HEK293 (cell line): ENCODE measurements at regions not wholly inside any gene's neighbourhood (a gene's known extent, or its start where the extent isn't known, plus 50 kb on each side); places are given as distances from the start of the nearest gene placed in this dataset.

Experiments used
- CTCF ChIA-PET: fragments of 350-600 bp; formaldehyde crosslinking; extraction: SDS; loops from one replicate; lab custom pipeline; 2021; ENCODE audit warnings: antibody characterized with exemption; lab: Yijun Ruan, JAX
- POLR2A ChIA-PET: fragments of 300-600 bp; formaldehyde crosslinking; extraction: SDS; loops from one replicate; lab custom pipeline; 2020; ENCODE audit warnings: antibody characterized with exemption, inconsistent platforms; lab: Yijun Ruan, JAX
- H3K27ac ChIP-seq: fragments of 200-500 bp; sonication (Bioruptor generic); 2 replicates; pipeline ENCODE4 v1.5.1; 2014; ENCODE audit warnings: low read depth, low read length, control low read depth, inconsistent platforms; ENCODE audit errors: extremely low read depth
- H3K36me3 ChIP-seq, 2 experiments: fragments of 200-500 bp in 1 of 2; sonication (Bioruptor generic) in 1 of 2; 1 replicate in 1 of 2; 2 replicates in 1 of 2; pipeline ENCODE4 v1.5.1; 2014 to 2017; ENCODE audit warnings: inconsistent platforms in 2 of 2, low read length in 2 of 2; ENCODE audit not compliant: control insufficient read depth in 2 of 2, insufficient read depth in 1 of 2
- H3K4me1 ChIP-seq: fragments of 200-500 bp; sonication (Bioruptor generic); 2 replicates; pipeline ENCODE4 v1.5.1; 2014; ENCODE audit warnings: mild to moderate bottlenecking, low read length, inconsistent platforms; ENCODE audit not compliant: control insufficient read depth, insufficient read depth
- H3K4me3 ChIP-seq: 2 replicates; pipeline ENCODE4 v1.5.1; 2011; ENCODE audit warnings: low read depth, mild to moderate bottlenecking, control low read depth, low read length, moderate library complexity
- H3K9me3 ChIP-seq: fragments of 200-500 bp; sonication (Bioruptor generic); 2 replicates; pipeline ENCODE4 v1.5.1; 2014; ENCODE audit warnings: low read depth, low read length, inconsistent platforms; ENCODE audit not compliant: control insufficient read depth, insufficient read depth
- BCL11B ChIP-seq: fragments of 450-650 bp; formaldehyde crosslinking; IDR thresholded peaks from 2 replicates; pipeline ENCODE4 v1.5.1; 2016; ENCODE audit warnings: low read depth, missing biosample characterization, missing genetic modification characterization
- REPIN1 ChIP-seq: fragments of 450-650 bp; formaldehyde crosslinking; IDR thresholded peaks from 2 replicates; pipeline ENCODE4 v1.5.1; 2017; ENCODE audit warnings: missing biosample characterization, missing genetic modification characterization, low read depth
- SCRT1 ChIP-seq: fragments of 450-650 bp; formaldehyde crosslinking; IDR thresholded peaks from 2 replicates; pipeline ENCODE4 v1.5.1; 2016; ENCODE audit warnings: missing biosample characterization, missing genetic modification characterization, borderline replicate concordance
- SCRT2 ChIP-seq: fragments of 450-650 bp; formaldehyde crosslinking; IDR thresholded peaks from 2 replicates; pipeline ENCODE4 v1.5.1; 2016; ENCODE audit warnings: missing biosample characterization, missing genetic modification characterization
- TRIM28 ChIP-seq: IDR thresholded peaks from 2 replicates; pipeline ENCODE4 v1.6.1; 2011; ENCODE audit warnings: low read length, control low read depth, borderline replicate concordance
- WT1 ChIP-seq: fragments of 450-650 bp; formaldehyde crosslinking; IDR thresholded peaks from 2 replicates; pipeline ENCODE4 v1.5.1; 2016; ENCODE audit warnings: missing biosample characterization, missing genetic modification characterization
- YY2 ChIP-seq: fragments of 450-650 bp; formaldehyde crosslinking; IDR thresholded peaks from 2 replicates; pipeline ENCODE4 v1.5.1; 2016; ENCODE audit warnings: missing biosample characterization, missing genetic modification characterization
- ZNF10 ChIP-seq: fragments of 450-650 bp; formaldehyde crosslinking; IDR thresholded peaks from 2 replicates; pipeline ENCODE4 v1.5.1; 2017; ENCODE audit warnings: missing biosample characterization, missing genetic modification characterization
- ZNF24 ChIP-seq: fragments of 450-650 bp; formaldehyde crosslinking; IDR thresholded peaks from 2 replicates; pipeline ENCODE4 v1.5.1; 2016; ENCODE audit warnings: missing biosample characterization, missing genetic modification characterization
- ZNF274 ChIP-seq, 2 experiments: fragments of 200-500 bp in 1 of 2; fragments of 450-650 bp in 1 of 2; sonication (Bioruptor generic) in 1 of 2; formaldehyde crosslinking in 1 of 2; IDR thresholded peaks; 2 replicates each; pipeline versions ENCODE4 v1.5.1 to v1.6.1; 2014 to 2016; ENCODE audit warnings: borderline replicate concordance in 1 of 2, inconsistent platforms in 1 of 2, low read length in 1 of 2, missing biosample characterization in 1 of 2, missing genetic modification characterization in 1 of 2
- ZNF311 ChIP-seq: fragments of 450-650 bp; formaldehyde crosslinking; IDR thresholded peaks from 2 replicates; pipeline ENCODE4 v1.5.1; 2017; ENCODE audit warnings: missing biosample characterization, missing genetic modification characterization, borderline replicate concordance
- ZNF501 ChIP-seq: fragments of 450-650 bp; formaldehyde crosslinking; IDR thresholded peaks from 2 replicates; pipeline ENCODE4 v1.5.1; 2016; ENCODE audit warnings: missing biosample characterization, missing genetic modification characterization
- ZNF571 ChIP-seq: fragments of 450-650 bp; formaldehyde crosslinking; IDR thresholded peaks from 2 replicates; pipeline ENCODE4 v1.5.0; 2017; ENCODE audit warnings: missing biosample characterization, missing genetic modification characterization
- ZNF664 ChIP-seq: fragments of 450-650 bp; formaldehyde crosslinking; IDR thresholded peaks from 2 replicates; pipeline ENCODE4 v1.5.1; 2016; ENCODE audit warnings: missing biosample characterization, missing genetic modification characterization
- ZNF670 ChIP-seq: fragments of 450-650 bp; formaldehyde crosslinking; IDR thresholded peaks from 2 replicates; pipeline ENCODE4 v1.5.1; 2016; ENCODE audit warnings: missing biosample characterization, missing genetic modification characterization, low read depth
- ZNF677 ChIP-seq: fragments of 450-650 bp; IDR thresholded peaks from 2 replicates; pipeline ENCODE4 v1.5.0; 2018; ENCODE audit warnings: missing biosample characterization, mild to moderate bottlenecking, missing genetic modification characterization, moderate library complexity
- ZNF707 ChIP-seq: fragments of 450-650 bp; formaldehyde crosslinking; IDR thresholded peaks from 2 replicates; pipeline ENCODE4 v1.5.1; 2016; ENCODE audit warnings: missing biosample characterization, missing genetic modification characterization
- ZNF843 ChIP-seq: fragments of 450-650 bp; formaldehyde crosslinking; IDR thresholded peaks from 2 replicates; pipeline ENCODE4 v1.5.1; 2016; ENCODE audit warnings: missing biosample characterization, missing genetic modification characterization
- TF ChIP-seq, protein P1 (sequence below): fragments of 450-650 bp; formaldehyde crosslinking; IDR thresholded peaks from 2 replicates; pipeline ENCODE4 v1.5.1; 2017; ENCODE audit warnings: missing biosample characterization, missing genetic modification characterization
- TF ChIP-seq, protein P2 (sequence below): fragments of 450-650 bp; formaldehyde crosslinking; IDR thresholded peaks from 2 replicates; pipeline ENCODE4 v1.5.1; 2016; ENCODE audit warnings: missing biosample characterization, missing genetic modification characterization, borderline replicate concordance
- TF ChIP-seq, protein P3 (sequence below): fragments of 450-650 bp; formaldehyde crosslinking; IDR thresholded peaks from 2 replicates; pipeline ENCODE4 v1.5.1; 2016; ENCODE audit warnings: missing biosample characterization, missing genetic modification characterization

DNA sequence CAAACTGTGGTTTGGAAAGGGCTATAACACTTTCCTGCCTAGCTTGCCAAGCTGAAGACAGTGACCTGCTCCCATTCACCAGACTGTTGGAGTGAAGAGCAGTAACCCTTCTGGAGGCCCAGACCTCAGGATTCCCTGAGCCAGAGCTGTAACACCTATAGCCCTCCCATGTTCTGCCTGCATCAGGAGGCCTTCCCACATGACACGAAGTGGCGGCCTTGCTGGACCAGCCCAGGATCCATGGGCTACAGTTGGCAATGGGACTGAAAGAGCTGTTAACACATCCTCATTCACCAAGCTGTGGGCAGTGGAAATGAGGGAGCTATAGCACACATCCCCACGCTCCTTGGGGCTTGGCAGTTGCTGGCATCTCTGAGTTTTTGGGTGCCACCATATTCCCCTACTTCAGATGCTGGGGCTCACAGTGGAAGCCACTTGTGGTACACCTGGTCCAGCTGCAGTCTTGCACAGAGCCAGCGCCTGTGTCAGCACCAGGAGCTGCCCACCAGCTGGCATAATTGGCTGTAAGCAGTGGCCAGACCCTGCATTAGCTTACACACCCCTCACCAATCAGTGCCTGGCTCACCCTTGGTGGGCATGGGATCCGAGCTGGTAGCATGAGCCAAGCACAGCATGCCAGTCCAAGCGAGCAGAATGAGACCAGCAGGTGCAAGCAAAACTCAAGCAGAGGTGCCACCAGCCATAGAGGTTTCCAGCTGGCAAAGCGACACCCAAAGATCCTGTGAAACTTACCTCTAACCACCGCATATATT is 1029.3 kb downstream of the TECRL start:
- no peaks in the 10 kb centered on the region for H3K36me3 ChIP-seq
- TF ChIP-seq YY2 (tag by site-specific recombination) (no peak), ZNF311 (no peak), ZNF571 (no peak)
- no peaks in the 10 kb centered on the region for H3K4me1 ChIP-seq
- H3K9me3 ChIP-seq = no peaks in the 10 kb centered on the region
- CTCF ChIA-PET = interaction anchor here (0.6 kb wide), 1 partner anchor 303 kb away, joined by 3 read pairs; no protein-coding TSS in a partner anchor
- POLR2A ChIA-PET = no interaction called here
- no peak overlapping the region for H3K27ac ChIP-seq
- H3K4me3 ChIP-seq = no peak overlapping the region

DNA sequence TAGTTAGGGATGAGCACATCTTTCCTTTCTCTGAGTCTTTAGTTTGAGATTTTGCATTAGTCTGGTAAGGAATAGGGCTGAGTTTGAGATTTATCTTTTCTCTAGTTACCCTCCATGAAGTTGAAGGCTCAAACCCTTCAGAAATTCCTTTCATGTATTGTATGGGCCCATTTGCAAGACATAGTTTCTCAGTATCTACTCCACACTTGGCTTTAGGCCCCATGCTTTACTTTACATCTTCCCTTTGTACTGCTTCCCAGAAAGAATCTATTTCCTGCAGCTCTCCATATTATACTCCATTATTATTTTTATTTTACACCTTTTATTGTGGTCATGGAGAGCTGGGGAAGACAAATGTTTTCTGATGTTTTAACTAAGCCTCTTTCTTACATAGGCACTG is 1038.2 kb downstream of the TECRL start:
- no peak for TF ChIP-seq ZNF843
- no peak for TF ChIP-seq BCL11B (tag by site-specific recombination)
- TF ChIP-seq, protein P1, sequence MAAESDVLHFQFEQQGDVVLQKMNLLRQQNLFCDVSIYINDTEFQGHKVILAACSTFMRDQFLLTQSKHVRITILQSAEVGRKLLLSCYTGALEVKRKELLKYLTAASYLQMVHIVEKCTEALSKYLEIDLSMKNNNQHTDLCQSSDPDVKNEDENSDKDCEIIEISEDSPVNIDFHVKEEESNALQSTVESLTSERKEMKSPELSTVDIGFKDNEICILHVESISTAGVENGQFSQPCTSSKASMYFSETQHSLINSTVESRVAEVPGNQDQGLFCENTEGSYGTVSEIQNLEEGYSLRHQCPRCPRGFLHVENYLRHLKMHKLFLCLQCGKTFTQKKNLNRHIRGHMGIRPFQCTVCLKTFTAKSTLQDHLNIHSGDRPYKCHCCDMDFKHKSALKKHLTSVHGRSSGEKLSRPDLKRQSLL = no peak
- TF ChIP-seq ZNF501 (tag by site-specific recombination) = no peak
- no peak for TF ChIP-seq ZNF664 (tag by site-specific recombination)
- TF ChIP-seq SCRT2 (tag by site-specific recombination) = no peak
- no peak for TF ChIP-seq ZNF707 (tag by site-specific recombination)
- TF ChIP-seq, protein P2, sequence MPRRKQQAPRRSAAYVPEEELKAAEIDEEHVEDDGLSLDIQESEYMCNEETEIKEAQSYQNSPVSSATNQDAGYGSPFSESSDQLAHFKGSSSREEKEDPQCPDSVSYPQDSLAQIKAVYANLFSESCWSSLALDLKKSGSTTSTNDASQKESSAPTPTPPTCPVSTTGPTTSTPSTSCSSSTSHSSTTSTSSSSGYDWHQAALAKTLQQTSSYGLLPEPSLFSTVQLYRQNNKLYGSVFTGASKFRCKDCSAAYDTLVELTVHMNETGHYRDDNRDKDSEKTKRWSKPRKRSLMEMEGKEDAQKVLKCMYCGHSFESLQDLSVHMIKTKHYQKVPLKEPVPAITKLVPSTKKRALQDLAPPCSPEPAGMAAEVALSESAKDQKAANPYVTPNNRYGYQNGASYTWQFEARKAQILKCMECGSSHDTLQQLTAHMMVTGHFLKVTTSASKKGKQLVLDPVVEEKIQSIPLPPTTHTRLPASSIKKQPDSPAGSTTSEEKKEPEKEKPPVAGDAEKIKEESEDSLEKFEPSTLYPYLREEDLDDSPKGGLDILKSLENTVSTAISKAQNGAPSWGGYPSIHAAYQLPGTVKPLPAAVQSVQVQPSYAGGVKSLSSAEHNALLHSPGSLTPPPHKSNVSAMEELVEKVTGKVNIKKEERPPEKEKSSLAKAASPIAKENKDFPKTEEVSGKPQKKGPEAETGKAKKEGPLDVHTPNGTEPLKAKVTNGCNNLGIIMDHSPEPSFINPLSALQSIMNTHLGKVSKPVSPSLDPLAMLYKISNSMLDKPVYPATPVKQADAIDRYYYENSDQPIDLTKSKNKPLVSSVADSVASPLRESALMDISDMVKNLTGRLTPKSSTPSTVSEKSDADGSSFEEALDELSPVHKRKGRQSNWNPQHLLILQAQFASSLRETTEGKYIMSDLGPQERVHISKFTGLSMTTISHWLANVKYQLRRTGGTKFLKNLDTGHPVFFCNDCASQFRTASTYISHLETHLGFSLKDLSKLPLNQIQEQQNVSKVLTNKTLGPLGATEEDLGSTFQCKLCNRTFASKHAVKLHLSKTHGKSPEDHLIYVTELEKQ = no peak
- no peak for TF ChIP-seq ZNF670 (tag by site-specific recombination)
- TF ChIP-seq ZNF24 = no peak
- no peak for TF ChIP-seq ZNF10 (tag by site-specific recombination)
- no peak for TF ChIP-seq REPIN1 (tag by site-specific recombination)
- TF ChIP-seq, protein P3, sequence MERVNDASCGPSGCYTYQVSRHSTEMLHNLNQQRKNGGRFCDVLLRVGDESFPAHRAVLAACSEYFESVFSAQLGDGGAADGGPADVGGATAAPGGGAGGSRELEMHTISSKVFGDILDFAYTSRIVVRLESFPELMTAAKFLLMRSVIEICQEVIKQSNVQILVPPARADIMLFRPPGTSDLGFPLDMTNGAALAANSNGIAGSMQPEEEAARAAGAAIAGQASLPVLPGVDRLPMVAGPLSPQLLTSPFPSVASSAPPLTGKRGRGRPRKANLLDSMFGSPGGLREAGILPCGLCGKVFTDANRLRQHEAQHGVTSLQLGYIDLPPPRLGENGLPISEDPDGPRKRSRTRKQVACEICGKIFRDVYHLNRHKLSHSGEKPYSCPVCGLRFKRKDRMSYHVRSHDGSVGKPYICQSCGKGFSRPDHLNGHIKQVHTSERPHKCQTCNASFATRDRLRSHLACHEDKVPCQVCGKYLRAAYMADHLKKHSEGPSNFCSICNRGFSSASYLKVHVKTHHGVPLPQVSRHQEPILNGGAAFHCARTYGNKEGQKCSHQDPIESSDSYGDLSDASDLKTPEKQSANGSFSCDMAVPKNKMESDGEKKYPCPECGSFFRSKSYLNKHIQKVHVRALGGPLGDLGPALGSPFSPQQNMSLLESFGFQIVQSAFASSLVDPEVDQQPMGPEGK (tag by site-specific recombination) = no peak
- TF ChIP-seq ZNF677 (tag by site-specific recombination) = no peak
- TF ChIP-seq TRIM28 = no peak
- TF ChIP-seq WT1 (tag by site-specific recombination) = no peak
- TF ChIP-seq ZNF274 (IDR thresholded peaks at IDR 0.05; ENCODE audit: low read length) = no peak
- no peak for TF ChIP-seq ZNF274 (tag by site-specific recombination; IDR thresholded peaks at IDR 0.05; ENCODE audit: borderline replicate concordance)
- no peak for TF ChIP-seq SCRT1 (tag by site-specific recombination)
- TF ChIP-seq, all 188 proteins: peak for 0
- ChIA-PET POLR2A (no interaction called here), CTCF (no interaction called here)
- H3K4me3 ChIP-seq = no peak overlapping the region
- no peaks in the 10 kb centered on the region for H3K4me1 ChIP-seq
- H3K36me3 ChIP-seq = no peaks in the 10 kb centered on the region
- H3K27ac ChIP-seq = no peak overlapping the region
- H3K9me3 ChIP-seq = no peaks in the 10 kb centered on the region
